Suprapubic skin (tissue), 4 donors: ENCODE measurements at regions not wholly inside any gene's neighbourhood (a gene's known extent, or its start where the extent isn't known, plus 50 kb on each side); places are given as distances from the start of the nearest gene placed in this dataset.
"Not testable (repeated sequence)": the region's sequence is repeated elsewhere in the genome, so short reads cannot be mapped to it uniquely, and the experiment has no call there.

Source experiments
- DNase-seq, 2 donors: peaks; one replicate each; pipeline ENCODE4 v3.0.0-alpha.2; 2019; ENCODE audit warnings: low spot score in 2 of 2
- H3K27ac ChIP-seq: fragments of 200-600 bp; sonication (generic); one replicate; pipeline ENCODE4 v1.5.1; 2019
- H3K27me3 ChIP-seq: fragments of 200-600 bp; sonication (generic); one replicate; pipeline ENCODE4 v1.5.1; 2019
- H3K36me3 ChIP-seq: fragments of 200-600 bp; sonication (generic); one replicate; pipeline ENCODE4 v1.5.1; 2019
- H3K4me1 ChIP-seq: fragments of 200-600 bp; sonication (generic); one replicate; pipeline ENCODE4 v1.5.1; 2019
- H3K4me3 ChIP-seq: fragments of 200-600 bp; sonication (generic); one replicate; pipeline ENCODE4 v1.5.1; 2019; ENCODE audit warnings: mild to moderate bottlenecking
- H3K9me3 ChIP-seq: fragments of 200-600 bp; sonication (generic); one replicate; pipeline ENCODE4 v1.5.1; 2019
- CTCF ChIP-seq, 2 donors: fragments of 200-600 bp in 1 of 2; fragments of 450-650 bp in 1 of 2; sonication (generic) in 1 of 2; IDR thresholded peaks; one replicate each; pipeline ENCODE4 v1.5.1; 2016 to 2019; ENCODE audit warnings: antibody characterized with exemption in 2 of 2, mild to moderate bottlenecking in 1 of 2, moderate library complexity in 1 of 2
- EP300 ChIP-seq: sonication (generic); formaldehyde crosslinking; IDR thresholded peaks from one replicate; pipeline ENCODE4 v1.6.1; 2017; ENCODE audit warnings: antibody characterized with exemption
- POLR2A ChIP-seq, 2 donors: fragments of 450-650 bp; IDR thresholded peaks; one replicate each; pipeline ENCODE4 v1.6.1; 2017; ENCODE audit warnings: antibody characterized with exemption in 2 of 2, mild to moderate bottlenecking in 2 of 2, moderate library complexity in 2 of 2
- POLR2AphosphoS5 ChIP-seq, 3 donors: sonication (generic); formaldehyde crosslinking; IDR thresholded peaks; one replicate each; pipeline ENCODE4 v1.6.1; 2017; ENCODE audit warnings: antibody characterized with exemption in 3 of 3
- WGBS: methylation state at CpG from one replicate; pipeline ENCODE4 v1.1.5; 2018; 5-methylcytosine and 5-hydroxymethylcytosine counted together

GRCh38 chr1:90864681-90865080, 147.6 kb upstream of the BARHL2 start:
- Histone ChIP-seq H3K27me3 (no peaks in the 10 kb centered on the region), H3K9me3 (no peaks in the 10 kb centered on the region), H3K36me3 (no peaks in the 10 kb centered on the region), H3K27ac (no peak overlapping the region), H3K4me3 (no peak overlapping the region), H3K4me1 (no peaks in the 10 kb centered on the region)
- no peak for DNase-seq
- no peak for TF ChIP-seq POLR2AphosphoS5 (IDR thresholded peaks at IDR 0.05)
- TF ChIP-seq CTCF (IDR thresholded peaks at IDR 0.05), result no peak
- TF ChIP-seq POLR2A (IDR thresholded peaks at IDR 0.05), result no peak
- no peak for TF ChIP-seq EP300
- 91% methylated on average over 3 of the region's 3 CpGs for WGBS

GRCh38 chr1:90862782-90863181, 145.7 kb upstream of the BARHL2 start:
- WGBS, result 91% methylated on average over 3 of the region's 3 CpGs
- H3K27me3 ChIP-seq, result no peaks in the 10 kb centered on the region
- TF ChIP-seq POLR2A (IDR thresholded peaks at IDR 0.05) (no peak), POLR2AphosphoS5 (IDR thresholded peaks at IDR 0.05) (no peak), EP300 (no peak), CTCF (IDR thresholded peaks at IDR 0.05) (no peak)
- no peak for DNase-seq
- H3K36me3 ChIP-seq, result no peaks in the 10 kb centered on the region
- H3K9me3 ChIP-seq, result no peaks in the 10 kb centered on the region
- no peak overlapping the region for H3K27ac ChIP-seq
- no peak overlapping the region for H3K4me3 ChIP-seq
- H3K4me1 ChIP-seq, result no peaks in the 10 kb centered on the region

GRCh38 chr1:90861421-90861820, 144.3 kb upstream of the BARHL2 start:
- not testable (repeated sequence) for H3K4me3 ChIP-seq, DNase-seq
- 90% methylated on average over 3 of the region's 3 CpGs for WGBS

GRCh38 chr1:90856463-90857007, 139.4 kb upstream of the BARHL2 start:
- TF ChIP-seq POLR2AphosphoS5 (IDR thresholded peaks at IDR 0.05) (no peak), EP300 (no peak), POLR2A (IDR thresholded peaks at IDR 0.05) (no peak), CTCF (IDR thresholded peaks at IDR 0.05) (no peak)
- Histone ChIP-seq H3K9me3 (no peaks in the 10 kb centered on the region), H3K36me3 (no peaks in the 10 kb centered on the region), H3K4me1 (peaks cover 8% of the 10 kb centered on the region), H3K27me3 (peaks cover 3% of the 10 kb centered on the region), H3K4me3 (no peak overlapping the region), H3K27ac (no peak overlapping the region)
- WGBS, result 69% methylated on average over 7 of the region's 7 CpGs
- no peak for DNase-seq

More at GRCh38 chr1:90861421-90861820, 144.3 kb upstream of the BARHL2 start:
- H3K27ac ChIP-seq, H3K4me1 ChIP-seq, H3K36me3 ChIP-seq, H3K27me3 ChIP-seq, H3K9me3 ChIP-seq: not testable (repeated sequence)

GRCh38 chr1:90854397-90854924, 137.4 kb upstream of the BARHL2 start:
- H3K27ac ChIP-seq, result no peak overlapping the region
- no peak overlapping the region for H3K4me3 ChIP-seq
- H3K27me3 ChIP-seq, result peaks cover 10% of the 10 kb centered on the region
- no peaks in the 10 kb centered on the region for H3K9me3 ChIP-seq
- WGBS, result over 99% methylated on average over 4 of the region's 4 CpGs
- H3K36me3 ChIP-seq, result no peaks in the 10 kb centered on the region
- H3K4me1 ChIP-seq, result peaks cover 20% of the 10 kb centered on the region
- no peak for DNase-seq
- TF ChIP-seq POLR2AphosphoS5 (IDR thresholded peaks at IDR 0.05) (no peak), EP300 (no peak), POLR2A (IDR thresholded peaks at IDR 0.05) (no peak), CTCF (IDR thresholded peaks at IDR 0.05) (no peak)

GRCh38 chr1:90851711-90852050, 134.6 kb upstream of the BARHL2 start:
- TF ChIP-seq CTCF (IDR thresholded peaks at IDR 0.05), result no peak
- TF ChIP-seq POLR2AphosphoS5 (IDR thresholded peaks at IDR 0.05), result no peak
- TF ChIP-seq POLR2A (IDR thresholded peaks at IDR 0.05), result no peak
- TF ChIP-seq EP300, result no peak
- Histone ChIP-seq H3K4me3 (peak overlapping the region; percentile 80), H3K27ac (no peak overlapping the region), H3K9me3 (no peaks in the 10 kb centered on the region), H3K36me3 (no peaks in the 10 kb centered on the region), H3K4me1 (peaks cover 20% of the 10 kb centered on the region), H3K27me3 (peaks cover 10% of the 10 kb centered on the region)
- DNase-seq, result no peak
- WGBS, result 1% methylated on average over 9 of the region's 21 CpGs
